SK-N-MC (cell line): ENCODE measurements at regions not wholly inside any gene's neighbourhood (a gene's known extent, or its start where the extent isn't known, plus 50 kb on each side); places are given as distances from the start of the nearest gene placed in this dataset.

Source experiments
- EZH2 ChIP-seq: fragments of 200-600 bp; sonication (generic); IDR thresholded peaks from one replicate; pipeline ENCODE4 v1.6.1; 2017; ENCODE audit warnings: antibody characterized with exemption
- POLR2AphosphoS5 ChIP-seq: IDR thresholded peaks from 2 replicates; pipeline ENCODE4 v1.6.1; 2012; ENCODE audit warnings: mild to moderate bottlenecking, low read depth, low read length, borderline replicate concordance

- TF ChIP-seq POLR2AphosphoS5, result no peak
- TF ChIP-seq EZH2, result no peak
Measured at GRCh38 chr7:21108182-21108581, 319.7 kb upstream of the SP4 start.
